HCT116 (cell line): ENCODE measurements at regions not wholly inside any gene's neighbourhood (a gene's known extent, or its start where the extent isn't known, plus 50 kb on each side); places are given as distances from the start of the nearest gene placed in this dataset.

Experiments used
- CEBPB ChIP-seq: IDR thresholded peaks from 2 replicates; pipeline ENCODE4 v1.6.1; 2012; ENCODE audit warnings: low read depth
- CTCF ChIP-seq, 3 experiments: fragments of 200-600 bp in 1 of 3; sonication (generic) in 1 of 3; IDR thresholded peaks in 2 of 3; conservative IDR thresholded peaks in 1 of 3; 2 replicates each; pipeline ENCODE4 v1.5.1; 2012 to 2017; ENCODE audit warnings: low read depth in 2 of 3, low read length in 2 of 3, antibody characterized with exemption in 1 of 3, borderline replicate concordance in 1 of 3, control low read depth in 1 of 3, mild to moderate bottlenecking in 1 of 3, mixed read lengths in 1 of 3, mixed run types in 1 of 3, moderate library complexity in 1 of 3; ENCODE audit not compliant: insufficient read depth in 1 of 3
- EGR1 ChIP-seq: IDR thresholded peaks from 2 replicates; pipeline ENCODE4 v1.6.1; 2012; ENCODE audit warnings: low read depth
- EZH2phosphoT487 ChIP-seq: fragments of 200-600 bp; IDR thresholded peaks from 2 replicates; pipeline ENCODE4 v1.6.1; 2018; ENCODE audit warnings: antibody characterized with exemption, borderline replicate concordance
- POLR2A ChIP-seq: IDR thresholded peaks from 2 replicates; pipeline ENCODE4 v1.7.0; 2011; ENCODE audit warnings: borderline replicate concordance; ENCODE audit not compliant: insufficient read depth, insufficient read length; ENCODE audit errors: extremely low read depth
- POLR2AphosphoS5 ChIP-seq: IDR thresholded peaks from 2 replicates; pipeline ENCODE4 v1.6.1; 2011; ENCODE audit warnings: mild to moderate bottlenecking, low read depth, low read length, moderate library complexity
- SP1 ChIP-seq: IDR thresholded peaks from 2 replicates; pipeline ENCODE4 v1.6.1; 2012; ENCODE audit warnings: low read depth
- ZFX ChIP-seq: fragments of 450-650 bp; IDR thresholded peaks from 2 replicates; pipeline ENCODE4 v1.6.1; 2017
- ZNF274 ChIP-seq: fragments of 200-500 bp; sonication (Bioruptor generic); IDR thresholded peaks from 2 replicates; pipeline ENCODE4 v1.6.1; 2014; ENCODE audit warnings: mild to moderate bottlenecking, low read depth, low read length, inconsistent platforms

DNA sequence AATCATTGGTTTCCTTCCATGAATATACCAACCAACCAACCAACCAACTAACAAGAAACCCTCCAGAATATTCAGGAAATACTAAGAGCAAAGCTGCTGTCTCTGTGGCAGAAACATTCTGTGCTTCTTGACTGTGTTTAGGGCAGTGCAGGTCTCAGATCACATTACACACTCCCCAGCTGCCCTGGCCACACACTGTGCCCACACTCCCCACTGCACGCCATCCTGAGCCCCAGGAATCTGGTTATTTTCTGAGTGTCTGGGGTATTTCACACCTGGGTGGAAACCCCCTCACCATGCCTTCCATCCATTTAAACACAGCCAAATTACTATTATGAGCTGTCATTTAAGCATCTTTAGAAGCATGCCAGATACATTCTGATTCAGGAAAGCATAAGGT, 183.7 kb upstream of the ANK3 start:
- TF ChIP-seq CTCF (IDR thresholded peaks at IDR 0.05 in 2 of 3, conservative IDR thresholded peaks at IDR 0.05 in 1 of 3; ENCODE audit: borderline replicate concordance in 1 of 3, insufficient read depth in 1 of 3, low read depth in 2 of 3, low read length in 2 of 3) (no peak), POLR2A (no peak), POLR2AphosphoS5 (no peak), ZFX (no peak), EZH2phosphoT487 (no peak), ZNF274 (no peak), EGR1 (no peak), CEBPB (no peak), SP1 (no peak)
